ENCODE measurements at regions not wholly inside any gene's neighbourhood (a gene's known extent, or its start where the extent isn't known, plus 50 kb on each side); places are given as distances from the start of the nearest gene placed in this dataset.

GRCh38 chr4:135250040-135250439 is 1048.5 kb upstream of the PABPC4L start:
- Histone ChIP-seq H3K4me1 (no peaks in the 10 kb centered on the region), H3K27me3 (no peaks in the 10 kb centered on the region), H3K9me3 (no peaks in the 10 kb centered on the region), H3K27ac (no peak overlapping the region), H3K4me3 (no peak overlapping the region), H3K36me3 (no peaks in the 10 kb centered on the region)
- intact Hi-C loops (cut with DNase I): no loop called here
- no peak for DNase-seq
- TF ChIP-seq, protein P1, sequence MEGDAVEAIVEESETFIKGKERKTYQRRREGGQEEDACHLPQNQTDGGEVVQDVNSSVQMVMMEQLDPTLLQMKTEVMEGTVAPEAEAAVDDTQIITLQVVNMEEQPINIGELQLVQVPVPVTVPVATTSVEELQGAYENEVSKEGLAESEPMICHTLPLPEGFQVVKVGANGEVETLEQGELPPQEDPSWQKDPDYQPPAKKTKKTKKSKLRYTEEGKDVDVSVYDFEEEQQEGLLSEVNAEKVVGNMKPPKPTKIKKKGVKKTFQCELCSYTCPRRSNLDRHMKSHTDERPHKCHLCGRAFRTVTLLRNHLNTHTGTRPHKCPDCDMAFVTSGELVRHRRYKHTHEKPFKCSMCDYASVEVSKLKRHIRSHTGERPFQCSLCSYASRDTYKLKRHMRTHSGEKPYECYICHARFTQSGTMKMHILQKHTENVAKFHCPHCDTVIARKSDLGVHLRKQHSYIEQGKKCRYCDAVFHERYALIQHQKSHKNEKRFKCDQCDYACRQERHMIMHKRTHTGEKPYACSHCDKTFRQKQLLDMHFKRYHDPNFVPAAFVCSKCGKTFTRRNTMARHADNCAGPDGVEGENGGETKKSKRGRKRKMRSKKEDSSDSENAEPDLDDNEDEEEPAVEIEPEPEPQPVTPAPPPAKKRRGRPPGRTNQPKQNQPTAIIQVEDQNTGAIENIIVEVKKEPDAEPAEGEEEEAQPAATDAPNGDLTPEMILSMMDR (IDR thresholded peaks at IDR 0.05): no peak
- WGBS, 2 donors: 41 to 58% methylated on average over 1 of the region's 1 CpG

GRCh38 chr4:135249024-135249423 is 1047.4 kb upstream of the PABPC4L start:
- no peak for DNase-seq
- Histone ChIP-seq H3K9me3 (no peaks in the 10 kb centered on the region), H3K36me3 (no peaks in the 10 kb centered on the region), H3K4me1 (no peaks in the 10 kb centered on the region), H3K27ac (no peak overlapping the region), H3K27me3 (no peaks in the 10 kb centered on the region), H3K4me3 (no peak overlapping the region)
- WGBS, 2 donors: 57 to 74% methylated on average over 5 of the region's 5 CpGs
- intact Hi-C loops (cut with DNase I): no loop called here
- TF ChIP-seq POLR2A (IDR thresholded peaks at IDR 0.05): no peak
- TF ChIP-seq POLR2AphosphoS5 (IDR thresholded peaks at IDR 0.05): no peak
- TF ChIP-seq, protein P1 (IDR thresholded peaks at IDR 0.05): no peak
- TF ChIP-seq EP300 (IDR thresholded peaks at IDR 0.05): no peak

DNA sequence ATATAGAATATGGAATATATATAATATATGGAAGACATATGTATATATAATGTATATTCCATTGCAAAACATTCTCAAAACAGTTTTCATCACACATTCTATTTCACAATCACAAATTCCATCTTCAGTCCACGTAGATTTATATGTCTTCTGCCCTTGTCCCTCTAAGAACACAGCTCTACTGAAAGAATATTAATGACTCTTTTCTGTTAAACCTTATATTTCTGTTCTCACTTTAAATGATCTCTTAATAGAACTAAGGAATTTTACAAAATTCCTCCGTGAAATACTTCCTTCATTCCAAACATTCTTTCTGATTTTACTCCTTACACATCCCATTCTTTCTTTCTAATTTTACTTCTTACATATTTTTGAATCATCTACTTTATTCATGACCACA is 1043.1 kb upstream of the PABPC4L start:
- WGBS, 2 donors: 45 to 63% methylated on average over 2 of the region's 2 CpGs
- DNase-seq: no peak
- intact Hi-C loops (cut with DNase I): no loop called here

GRCh38 chr4:135244056-135244455 is 1042.5 kb upstream of the PABPC4L start:
- no peak for DNase-seq
- Histone ChIP-seq H3K4me3 (no peak overlapping the region), H3K4me1 (no peaks in the 10 kb centered on the region), H3K27ac (no peak overlapping the region), H3K27me3 (no peaks in the 10 kb centered on the region), H3K9me3 (no peaks in the 10 kb centered on the region), H3K36me3 (no peaks in the 10 kb centered on the region)
- TF ChIP-seq POLR2A (IDR thresholded peaks at IDR 0.05): no peak
- TF ChIP-seq, protein P1 (IDR thresholded peaks at IDR 0.05): no peak
- no peak for TF ChIP-seq POLR2AphosphoS5 (IDR thresholded peaks at IDR 0.05)
- TF ChIP-seq EP300 (IDR thresholded peaks at IDR 0.05): no peak
- 6 to 52% methylated on average over 1 of the region's 1 CpG for WGBS, 2 donors
- intact Hi-C loops (cut with DNase I): no loop called here

More for the DNA sequence above, 1043.1 kb upstream of the PABPC4L start:
- Histone ChIP-seq H3K36me3 (no peaks in the 10 kb centered on the region), H3K27ac (no peak overlapping the region), H3K4me3 (no peak overlapping the region), H3K27me3 (no peaks in the 10 kb centered on the region), H3K4me1 (no peaks in the 10 kb centered on the region), H3K9me3 (no peaks in the 10 kb centered on the region)
- TF ChIP-seq EP300 (IDR thresholded peaks at IDR 0.05): no peak
- TF ChIP-seq POLR2A (IDR thresholded peaks at IDR 0.05): no peak

DNA sequence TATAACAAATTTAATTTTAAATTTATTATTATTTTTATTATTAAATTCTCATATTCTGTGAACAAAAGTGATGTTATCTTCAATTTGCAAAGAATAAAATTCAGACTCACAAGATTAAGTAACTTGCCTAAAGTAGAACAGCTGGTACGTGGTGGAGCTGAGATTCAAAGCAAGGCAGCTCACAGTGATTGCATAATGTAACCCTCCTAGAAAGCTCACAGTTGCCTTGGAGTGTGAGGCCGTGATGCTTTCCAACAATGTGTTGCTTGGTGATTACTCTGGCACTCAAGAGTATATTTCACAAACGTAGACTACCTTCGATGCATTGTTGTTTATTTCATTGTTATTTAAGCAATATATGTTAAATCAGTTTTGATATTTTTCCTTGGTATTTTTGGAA is 1039.2 kb upstream of the PABPC4L start:
- DNase-seq: no peak
- no peak overlapping the region for H3K27ac ChIP-seq
- H3K9me3 ChIP-seq: no peaks in the 10 kb centered on the region
- no peak for TF ChIP-seq POLR2AphosphoS5 (IDR thresholded peaks at IDR 0.05)
- no peak for TF ChIP-seq POLR2A (IDR thresholded peaks at IDR 0.05)
- TF ChIP-seq, protein P1 (IDR thresholded peaks at IDR 0.05): no peak
- TF ChIP-seq EP300 (IDR thresholded peaks at IDR 0.05): no peak
- no peaks in the 10 kb centered on the region for H3K27me3 ChIP-seq
- H3K4me1 ChIP-seq: no peaks in the 10 kb centered on the region
- no peaks in the 10 kb centered on the region for H3K36me3 ChIP-seq
- intact Hi-C loops (cut with DNase I): no loop called here
- 72 to 76% methylated on average over 4 of the region's 4 CpGs for WGBS, 2 donors
- no peak overlapping the region for H3K4me3 ChIP-seq
